GM18870 (cell line): ENCODE measurements at regions not wholly inside any gene's neighbourhood (a gene's known extent, or its start where the extent isn't known, plus 50 kb on each side); places are given as distances from the start of the nearest gene placed in this dataset.

Source experiments
- ATAC-seq: cut with Tn5 transposase; IDR thresholded peaks from one replicate; pipeline ENCODE4 v1.9.1; 2021; ENCODE audit warnings: moderate library complexity; ENCODE audit not compliant: unreplicated experiment

DNA sequence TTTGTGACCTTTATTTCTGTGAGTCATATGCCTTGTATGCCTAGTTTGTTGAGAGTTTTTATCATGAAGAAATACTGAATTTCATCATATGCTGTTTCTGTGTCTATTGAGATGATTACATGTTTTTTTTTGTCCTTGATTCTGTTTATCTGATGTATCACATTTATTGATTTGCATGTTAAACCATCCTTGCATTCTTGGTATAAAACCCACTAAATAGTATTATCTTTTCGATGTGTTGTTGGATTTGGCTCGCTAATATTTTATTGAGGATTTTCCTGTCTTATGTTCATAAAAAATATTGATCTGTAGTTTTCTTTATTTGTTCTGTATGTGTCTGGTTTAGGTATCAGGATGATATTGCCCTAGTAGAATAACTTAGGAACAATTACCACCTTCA is 164.7 kb upstream of the CHRM3 start:
- no peak for ATAC-seq

GRCh38 chr1:239219679-239220078 is 166.7 kb upstream of the CHRM3 start:
- no peak for ATAC-seq

GRCh38 chr1:239218301-239218700 is 168.1 kb upstream of the CHRM3 start:
- no peak for ATAC-seq

DNA sequence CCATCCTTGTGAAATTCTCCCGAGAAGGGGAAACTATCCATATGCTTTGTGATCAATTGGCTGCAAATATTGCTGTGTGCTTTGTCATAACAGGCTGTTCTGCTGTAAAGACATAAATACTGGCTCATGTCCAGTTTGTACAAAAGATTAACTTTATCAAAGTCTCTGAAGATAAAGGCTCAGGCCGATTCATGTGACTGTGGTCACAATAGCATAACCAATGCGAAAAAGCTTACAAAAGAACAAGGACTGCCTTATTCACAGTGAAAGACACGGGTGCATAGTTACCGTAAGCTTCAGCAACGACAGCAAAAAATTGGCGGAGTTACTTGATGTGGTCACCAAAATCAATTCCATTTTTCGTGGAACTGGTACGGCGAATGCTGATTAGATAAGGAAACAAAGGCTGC is 173.6 kb upstream of the CHRM3 start:
- ATAC-seq: no peak

DNA sequence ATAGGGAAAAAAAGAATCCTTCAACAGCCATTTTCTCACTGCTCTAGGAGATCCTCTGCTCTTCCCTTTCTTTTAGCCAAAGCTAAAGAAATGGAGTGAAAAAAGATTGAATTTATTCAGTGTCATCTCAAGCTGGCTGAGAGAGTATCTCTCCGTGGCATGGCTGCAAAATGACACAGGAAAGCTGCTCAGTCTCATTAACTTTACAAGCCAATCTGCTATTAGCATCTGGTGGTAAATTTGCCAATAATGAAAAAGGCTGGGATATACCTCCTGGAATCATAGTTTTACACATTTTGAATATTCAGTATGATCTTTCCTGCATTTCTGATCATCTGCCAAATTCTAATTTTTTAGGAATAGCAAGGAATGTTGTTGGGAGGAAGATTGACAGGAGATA is 176.8 kb upstream of the CHRM3 start:
- ATAC-seq: no peak

GRCh38 chr1:239204401-239204800 is 182.0 kb upstream of the CHRM3 start:
- ATAC-seq: no peak

DNA sequence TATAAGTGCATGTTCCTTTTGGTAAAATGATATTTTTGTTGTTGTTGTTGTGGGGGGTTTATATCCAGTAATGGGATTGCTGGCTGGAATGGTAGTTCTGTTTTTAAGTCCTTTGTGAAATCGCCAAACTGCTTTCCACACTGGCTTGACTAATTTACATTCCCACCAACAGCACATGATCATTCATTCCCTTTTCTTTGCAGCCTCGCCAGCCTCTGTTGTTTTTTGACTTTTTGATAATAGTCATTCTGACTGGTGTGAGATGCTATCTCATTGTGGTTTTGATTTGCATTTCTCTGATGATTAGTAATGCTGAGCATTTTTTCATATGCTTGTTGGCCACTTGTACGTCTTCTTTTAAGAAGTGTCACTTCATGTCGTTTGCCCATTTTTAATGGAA is 188.5 kb upstream of the CHRM3 start:
- no peak for ATAC-seq

- ATAC-seq: no peak
These were observed 196.3 kb upstream of the CHRM3 start for GRCh38 chr1:239189998-239190512.

GRCh38 chr1:239186487-239186886 is 199.9 kb upstream of the CHRM3 start:
- no peak for ATAC-seq

GRCh38 chr1:239185245-239185619 is 201.1 kb upstream of the CHRM3 start:
- ATAC-seq: no peak

GRCh38 chr1:239184561-239185244 is 201.7 kb upstream of the CHRM3 start:
- no peak for ATAC-seq

DNA sequence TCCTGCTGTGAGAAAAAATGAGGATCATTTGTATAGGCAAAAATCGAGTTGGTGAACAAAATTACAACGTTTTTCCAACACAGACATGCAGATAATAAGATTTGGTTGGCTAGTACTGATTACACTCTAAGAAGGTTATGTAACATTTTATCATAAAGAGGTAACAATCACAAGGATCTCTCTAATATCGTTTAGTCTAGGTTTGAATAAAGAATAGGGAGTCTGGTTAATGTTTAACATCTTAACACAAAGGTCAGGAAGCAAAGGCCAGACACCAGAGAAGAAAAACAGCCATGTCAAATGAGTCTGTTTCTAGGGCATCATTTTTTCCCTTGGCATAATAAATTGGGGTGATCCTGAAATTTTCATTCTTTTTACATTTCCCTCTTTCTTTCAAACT is 207.4 kb upstream of the CHRM3 start:
- no peak for ATAC-seq

DNA sequence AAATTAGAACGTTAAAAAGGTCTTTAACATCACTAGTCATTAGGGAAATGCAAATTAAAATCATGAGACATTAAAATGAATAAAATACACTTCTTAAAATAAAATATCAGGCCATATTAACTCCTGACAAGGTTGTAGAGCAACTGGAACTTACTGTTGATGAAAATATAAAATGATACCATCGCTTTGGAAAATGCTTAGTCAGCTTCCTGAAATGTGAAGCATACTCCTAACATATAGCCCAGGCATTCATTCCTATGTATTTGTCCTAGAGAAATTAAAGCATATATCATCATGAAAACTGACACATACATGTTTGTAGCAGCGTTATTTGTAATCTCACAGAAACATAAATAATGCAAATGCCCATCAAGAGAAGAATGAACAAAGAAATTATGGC is 211.5 kb upstream of the CHRM3 start:
- no peak for ATAC-seq

DNA sequence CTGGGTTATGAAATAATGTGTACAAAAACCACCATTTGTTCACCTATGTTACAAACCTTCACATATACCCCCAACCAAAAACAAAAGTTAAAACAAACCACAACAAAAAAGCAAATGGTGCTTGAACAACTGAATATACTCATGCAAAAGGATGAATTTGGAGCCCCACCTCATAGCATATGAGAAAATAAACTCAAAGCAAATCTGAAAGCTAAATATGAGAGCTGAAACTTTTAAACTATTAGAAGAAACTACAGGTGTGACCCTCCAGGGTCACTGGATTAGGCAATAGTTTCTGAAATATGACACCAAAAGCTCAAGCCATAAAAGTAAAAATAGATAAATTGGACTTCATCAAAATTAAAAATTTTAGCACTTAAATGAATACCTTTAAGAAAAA is 215.5 kb upstream of the CHRM3 start:
- ATAC-seq: no peak

DNA sequence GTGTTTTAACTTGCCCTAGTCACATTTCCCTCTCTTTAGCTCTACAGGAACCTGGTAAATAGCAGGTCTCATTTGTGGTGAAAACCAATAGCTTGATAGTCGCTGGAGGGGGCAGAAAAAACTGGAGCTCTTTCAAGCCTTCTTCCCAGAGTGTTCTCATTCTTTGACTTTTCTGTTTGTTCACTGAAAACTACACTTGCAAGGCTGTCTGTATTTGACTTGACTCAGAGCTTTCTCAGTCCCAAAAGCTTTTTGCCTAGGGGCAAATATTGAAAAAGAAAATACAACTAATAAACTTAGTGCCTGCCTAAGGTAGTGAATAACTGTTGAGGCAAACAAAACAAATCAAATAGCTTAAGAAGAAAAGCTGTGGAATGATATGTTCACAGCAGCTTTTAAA is 217.1 kb upstream of the CHRM3 start:
- ATAC-seq: no peak

GRCh38 chr1:239164451-239165180 is 221.8 kb upstream of the CHRM3 start:
- ATAC-seq: no peak

DNA sequence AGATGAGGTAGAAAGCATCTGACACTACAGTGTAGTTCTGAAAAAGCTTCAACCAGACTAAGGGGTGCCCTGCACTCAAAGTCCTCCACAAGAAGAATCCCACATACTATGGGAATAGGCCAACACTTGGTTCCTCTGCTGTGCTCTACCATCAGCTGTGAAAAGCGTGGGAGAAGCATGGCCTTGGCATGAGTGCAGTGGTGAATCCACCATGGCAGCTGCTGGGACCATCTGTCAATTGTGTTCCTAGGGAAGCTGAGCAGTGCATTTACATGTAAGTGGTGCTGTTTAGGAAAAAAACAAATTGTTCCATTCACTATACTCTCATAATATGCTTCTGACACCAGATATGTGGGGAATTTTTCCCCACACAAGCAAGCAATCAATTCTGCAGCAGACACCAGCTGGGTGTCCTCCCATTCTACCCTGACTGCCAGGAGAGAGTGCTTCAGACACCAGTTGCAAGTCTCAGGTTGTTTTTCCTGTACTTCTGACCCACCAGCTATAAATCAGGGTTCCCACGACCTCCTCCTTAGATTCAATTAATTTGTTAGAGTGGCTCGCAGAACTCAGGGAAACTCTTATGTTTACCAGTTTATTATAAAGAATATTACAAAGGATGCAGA is 230.8 kb upstream of the CHRM3 start:
- no peak for ATAC-seq

GRCh38 chr1:239151937-239152336 is 234.4 kb upstream of the CHRM3 start:
- ATAC-seq: no peak

- no peak for ATAC-seq
These were observed 245.4 kb upstream of the CHRM3 start for GRCh38 chr1:239140968-239141367.

GRCh38 chr1:239139801-239140200 is 246.6 kb upstream of the CHRM3 start:
- no peak for ATAC-seq

GRCh38 chr1:239128541-239128940 is 257.8 kb upstream of the CHRM3 start:
- no peak for ATAC-seq

DNA sequence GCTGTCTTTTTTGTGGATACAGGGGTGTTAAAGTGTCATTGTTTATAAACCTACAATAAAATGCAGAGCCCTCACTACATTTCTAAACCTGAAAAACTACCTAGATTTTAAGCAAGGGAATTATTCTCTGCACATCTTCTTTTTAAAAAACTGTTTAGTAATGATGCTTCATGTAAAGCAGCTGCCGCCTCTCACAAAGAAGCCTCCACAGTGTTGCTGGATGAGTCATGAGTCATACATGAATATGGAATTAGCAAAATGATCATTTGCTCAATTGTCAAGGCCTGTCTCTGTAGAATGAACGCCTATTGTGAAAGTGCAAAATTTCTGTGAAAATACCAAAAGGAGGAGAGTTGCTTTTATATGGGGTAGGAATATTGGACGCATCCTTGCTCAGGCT is 259.5 kb upstream of the CHRM3 start:
- no peak for ATAC-seq
